OCI-LY3 (cell line): ENCODE measurements at regions not wholly inside any gene's neighbourhood (a gene's known extent, or its start where the extent isn't known, plus 50 kb on each side); places are given as distances from the start of the nearest gene placed in this dataset.

Experiments
- H2AFZ ChIP-seq: fragments of 200-600, 300-600 bp; shearing (Covaris generic); 2 replicates; pipeline ENCODE4 v1.6.0; 2014; ENCODE audit warnings: antibody characterized with exemption, low read depth, low read length
- H3K27ac ChIP-seq: fragments of 200-600, 300-600 bp; sonication (generic); 2 replicates; pipeline ENCODE4 v1.5.1; 2014; ENCODE audit warnings: mild to moderate bottlenecking, low read length, moderate library complexity, mixed read lengths
- H3K27me3 ChIP-seq: fragments of 200-600, 300-600 bp; sonication (generic); 2 replicates; pipeline ENCODE4 v1.6.1; 2014; ENCODE audit warnings: low read depth, low read length, mixed read lengths
- H3K36me3 ChIP-seq: fragments of 200-600, 300-600 bp; sonication (generic); replicated peaks from 2 replicates; pipeline ENCODE3; 2014; ENCODE audit warnings: low read depth, low read length, mixed read lengths
- H3K4me1 ChIP-seq: fragments of 300-600, 200-600 bp; sonication (generic); 2 replicates; pipeline ENCODE4 v1.6.1; 2014; ENCODE audit warnings: low read length, mixed read lengths
- H3K4me2 ChIP-seq: fragments of 200-600, 300-600 bp; sonication (generic); 2 replicates; pipeline ENCODE4 v1.6.1; 2014; ENCODE audit warnings: low read length, mixed read lengths
- H3K4me3 ChIP-seq: fragments of 300-600, 200-600 bp; sonication (generic); 2 replicates; pipeline ENCODE4 v1.5.1; 2014; ENCODE audit warnings: antibody characterized with exemption, mild to moderate bottlenecking, low read length, moderate library complexity
- H3K79me2 ChIP-seq: fragments of 300-600, 200-600 bp; shearing (Covaris generic); 2 replicates; pipeline ENCODE4 v1.6.1; 2014; ENCODE audit warnings: mild to moderate bottlenecking, low read length, mixed read lengths
- H3K9ac ChIP-seq: fragments of 300-600, 200-600 bp; shearing (Covaris generic); 2 replicates; pipeline ENCODE4 v1.6.0; 2014; ENCODE audit warnings: mild to moderate bottlenecking, low read length, moderate library complexity
- H3K9me3 ChIP-seq: fragments of 200-600, 300-600 bp; shearing (Covaris generic); 2 replicates; pipeline ENCODE4 v1.6.1; 2014; ENCODE audit warnings: low read length, mixed read lengths; ENCODE audit not compliant: insufficient read depth
- H4K20me1 ChIP-seq: fragments of 200-600, 300-600 bp; sonication (generic); 2 replicates; pipeline ENCODE4 v1.6.1; 2016; ENCODE audit warnings: low read length, mixed read lengths; ENCODE audit not compliant: insufficient read depth
- CTCF ChIP-seq: fragments of 200-600, 300-600 bp; sonication (generic); IDR thresholded peaks from 2 replicates; pipeline ENCODE4 v1.5.1; 2014; ENCODE audit warnings: antibody characterized with exemption, low read length, low read depth
- EZH2phosphoT487 ChIP-seq: fragments of 200-600 bp; shearing (Covaris generic); IDR thresholded peaks from 2 replicates; pipeline ENCODE4 v1.6.1; 2018; ENCODE audit warnings: antibody characterized with exemption, mixed run types, low read depth

GRCh38 chr6:108777536-108777935, 70.7 kb upstream of the ARMC2 start:
- Histone ChIP-seq H3K4me2 (no peak overlapping the region), H3K27ac (no peak overlapping the region), H3K4me1 (peaks cover 2% of the 10 kb centered on the region; the same call in 1 of the 2 replicates), H3K9me3 (no peaks in the 10 kb centered on the region), H3K9ac (no peak overlapping the region), H3K4me3 (no peak overlapping the region), H3K27me3 (peaks cover 30% of the 10 kb centered on the region), H3K79me2 (no peaks in the 10 kb centered on the region), H4K20me1 (no peaks in the 10 kb centered on the region), H3K36me3 (no peaks in the 10 kb centered on the region), H2AFZ (no peak overlapping the region)
- no peak for TF ChIP-seq CTCF
- no peak for TF ChIP-seq EZH2phosphoT487

- no peaks in the 10 kb centered on the region for H3K9me3 ChIP-seq
- no peak overlapping the region for H3K4me2 ChIP-seq
- H3K27ac ChIP-seq = no peak overlapping the region
- H3K4me3 ChIP-seq = no peak overlapping the region
- no peaks in the 10 kb centered on the region for H3K79me2 ChIP-seq
- no peak for TF ChIP-seq CTCF
- no peak for TF ChIP-seq EZH2phosphoT487
- H3K9ac ChIP-seq = no peak overlapping the region
- no peak overlapping the region for H2AFZ ChIP-seq
- no peaks in the 10 kb centered on the region for H3K36me3 ChIP-seq
- H3K27me3 ChIP-seq = peaks cover 40% of the 10 kb centered on the region
- H4K20me1 ChIP-seq = no peaks in the 10 kb centered on the region
- peaks cover 4% of the 10 kb centered on the region; the same call in 1 of the 2 replicates for H3K4me1 ChIP-seq
Measured at GRCh38 chr6:108778421-108779186, 69.6 kb upstream of the ARMC2 start.

GRCh38 chr6:108779536-108780275, 68.5 kb upstream of the ARMC2 start:
- H3K9me3 ChIP-seq = no peaks in the 10 kb centered on the region
- no peak overlapping the region for H3K9ac ChIP-seq
- H3K79me2 ChIP-seq = no peaks in the 10 kb centered on the region
- H3K4me1 ChIP-seq = peaks cover 4% of the 10 kb centered on the region; the same call in 1 of the 2 replicates
- H2AFZ ChIP-seq = no peak overlapping the region
- no peak overlapping the region for H3K27ac ChIP-seq
- H3K4me3 ChIP-seq = no peak overlapping the region
- H3K4me2 ChIP-seq = no peak overlapping the region
- TF ChIP-seq CTCF (no peak), EZH2phosphoT487 (no peak)
- H4K20me1 ChIP-seq = no peaks in the 10 kb centered on the region
- peaks cover 49% of the 10 kb centered on the region for H3K27me3 ChIP-seq
- no peaks in the 10 kb centered on the region for H3K36me3 ChIP-seq

GRCh38 chr6:108780784-108781183, 67.4 kb upstream of the ARMC2 start:
- Histone ChIP-seq H3K36me3 (no peaks in the 10 kb centered on the region), H3K27me3 (peaks cover 60% of the 10 kb centered on the region), H3K79me2 (no peaks in the 10 kb centered on the region), H3K9me3 (no peaks in the 10 kb centered on the region), H3K9ac (no peak overlapping the region), H3K27ac (no peak overlapping the region), H4K20me1 (no peaks in the 10 kb centered on the region), H3K4me3 (no peak overlapping the region), H3K4me1 (peaks cover 4% of the 10 kb centered on the region; the same call in 1 of the 2 replicates), H2AFZ (no peak overlapping the region), H3K4me2 (no peak overlapping the region)
- TF ChIP-seq EZH2phosphoT487 (no peak), CTCF (no peak)
